SK-N-SH (cell line): ENCODE measurements at regions not wholly inside any gene's neighbourhood (a gene's known extent, or its start where the extent isn't known, plus 50 kb on each side); places are given as distances from the start of the nearest gene placed in this dataset.

Source experiments
- CTCF ChIA-PET: fragments of 300-600, 350-600 bp; formaldehyde crosslinking; extraction: SDS; loops from one replicate; lab custom pipeline; 2021; lab: Yijun Ruan, JAX
- POLR2A ChIA-PET: fragments of 350-600 bp; sonication (Branson Sonifier 250); formaldehyde crosslinking; extraction: SDS; loops from one replicate; lab custom pipeline; 2020; ENCODE audit warnings: antibody characterized with exemption, inconsistent platforms; lab: Yijun Ruan, JAX
- DNase-seq: peaks from one replicate; pipeline ENCODE4 v3.0.0; 2012
- H2AFZ ChIP-seq: fragments of 200-600 bp; sonication (generic); 2 replicates; pipeline ENCODE4 v1.8.1; 2016; ENCODE audit warnings: antibody characterized with exemption, mild to moderate bottlenecking, low read depth
- H3F3A ChIP-seq: fragments of 200-600 bp; sonication (generic); replicated peaks from 2 replicates; pipeline ENCODE3; 2016; ENCODE audit warnings: antibody characterized with exemption, mild to moderate bottlenecking; ENCODE audit not compliant: insufficient read depth
- H3K27ac ChIP-seq, 2 experiments: fragments of 200-500 bp in 1 of 2; fragments of 200-600 bp in 1 of 2; sonication (Bioruptor generic) in 1 of 2; sonication (generic), shearing (Covaris generic) in 1 of 2; 2 replicates each; pipeline versions ENCODE4 v1.5.1 to v1.6.1; 2014 to 2016; ENCODE audit warnings: low read depth in 2 of 2, inconsistent platforms in 1 of 2, low read length in 1 of 2, mild to moderate bottlenecking in 1 of 2, mixed read lengths in 1 of 2
- H3K27me3 ChIP-seq: fragments of 200-600 bp; sonication (generic), shearing (Covaris generic); 2 replicates; pipeline ENCODE4 v1.6.1; 2016; ENCODE audit warnings: mixed run types; ENCODE audit not compliant: insufficient read depth
- H3K36me3 ChIP-seq, 2 experiments: fragments of 200-500 bp in 1 of 2; fragments of 200-600 bp in 1 of 2; sonication (Bioruptor generic) in 1 of 2; sonication (generic) in 1 of 2; replicated peaks in 1 of 2; 2 replicates each; pipeline versions ENCODE3 to v1.5.1; 2014 to 2016; ENCODE audit warnings: low read length in 1 of 2, mild to moderate bottlenecking in 1 of 2; ENCODE audit not compliant: insufficient read depth in 2 of 2, control insufficient read depth in 1 of 2
- H3K4me1 ChIP-seq, 2 experiments: fragments of 200-500 bp in 1 of 2; fragments of 200-600 bp in 1 of 2; sonication (Bioruptor generic) in 1 of 2; sonication (generic), shearing (Covaris generic) in 1 of 2; 2 replicates each; pipeline versions ENCODE4 v1.5.1 to v1.6.1; 2014 to 2016; ENCODE audit warnings: low read depth in 1 of 2, low read length in 1 of 2, mixed run types in 1 of 2; ENCODE audit not compliant: insufficient read depth in 2 of 2, control insufficient read depth in 1 of 2
- H3K4me2 ChIP-seq: fragments of 200-600 bp; sonication (generic), shearing (Covaris generic); 2 replicates; pipeline ENCODE4 v1.6.1; 2017; ENCODE audit warnings: mixed run types
- H3K4me3 ChIP-seq, 2 experiments: fragments of 200-500 bp in 1 of 2; fragments of 200-600 bp in 1 of 2; sonication (Bioruptor generic) in 1 of 2; sonication (generic), shearing (Covaris generic) in 1 of 2; 2 replicates each; pipeline versions ENCODE4 v1.5.1 to v1.8.1; 2014 to 2016; ENCODE audit warnings: low read depth in 2 of 2, inconsistent platforms in 1 of 2, low read length in 1 of 2, mild to moderate bottlenecking in 1 of 2, mixed read lengths in 1 of 2, moderate library complexity in 1 of 2
- H3K79me2 ChIP-seq: fragments of 200-600 bp; sonication (generic); 2 replicates; pipeline ENCODE4 v1.8.1; 2017; ENCODE audit warnings: mild to moderate bottlenecking; ENCODE audit not compliant: insufficient read depth
- H3K9ac ChIP-seq: fragments of 200-600 bp; sonication (generic); 2 replicates; pipeline ENCODE4 v1.6.1; 2017; ENCODE audit warnings: mixed run types
- H3K9me2 ChIP-seq: fragments of 200-600 bp; sonication (generic); 2 replicates; pipeline ENCODE4 v1.6.1; 2017; ENCODE audit warnings: mixed run types
- H3K9me3 ChIP-seq: fragments of 200-600 bp; sonication (generic); 2 replicates; pipeline ENCODE4 v1.6.1; 2017; ENCODE audit warnings: mixed run types, mild to moderate bottlenecking, moderate library complexity
- H4K20me1 ChIP-seq: fragments of 200-600 bp; sonication (generic); 2 replicates; pipeline ENCODE4 v1.6.1; 2017; ENCODE audit warnings: mild to moderate bottlenecking, mixed run types; ENCODE audit not compliant: insufficient read depth
- CHD2 ChIP-seq: fragments of 150-350 bp; IDR thresholded peaks from 2 replicates; pipeline ENCODE4 v1.6.1; 2018; ENCODE audit warnings: low read length; ENCODE audit not compliant: partially characterized antibody
- EZH2phosphoT487 ChIP-seq: fragments of 200-600 bp; sonication (generic); IDR thresholded peaks from 2 replicates; pipeline ENCODE4 v1.6.1; 2017; ENCODE audit warnings: low read depth, mixed run types, mild to moderate bottlenecking, antibody characterized with exemption, moderate library complexity, borderline replicate concordance
- GABPA ChIP-seq: IDR thresholded peaks from 2 replicates; pipeline ENCODE4 v1.4.0; 2012; ENCODE audit warnings: low read depth, mild to moderate bottlenecking
- GATA2 ChIP-seq: sonication (generic); formaldehyde crosslinking; IDR thresholded peaks from 2 replicates; pipeline ENCODE4 v1.5.0; 2020; ENCODE audit warnings: mild to moderate bottlenecking, missing genetic modification reagents
- NFIC ChIP-seq: IDR thresholded peaks from 2 replicates; pipeline ENCODE4 v1.4.0; 2012; ENCODE audit warnings: borderline replicate concordance
- RAD21 ChIP-seq: IDR thresholded peaks from 2 replicates; pipeline ENCODE4 v1.6.1; 2012; ENCODE audit warnings: mild to moderate bottlenecking, low read length
- RCOR1 ChIP-seq: fragments of 150-350 bp; IDR thresholded peaks from 2 replicates; pipeline ENCODE4 v1.6.1; 2017; ENCODE audit warnings: antibody characterized with exemption, low read length
- SMC3 ChIP-seq: IDR thresholded peaks from 2 replicates; pipeline ENCODE4 v1.6.1; 2012; ENCODE audit warnings: low read depth, low read length, improper control_type of control experiment
- TAF1 ChIP-seq: IDR thresholded peaks from 2 replicates; pipeline ENCODE4 v1.6.1; 2012; ENCODE audit warnings: low read depth, mild to moderate bottlenecking, low read length, moderate library complexity, borderline replicate concordance
- TCF12 ChIP-seq: IDR thresholded peaks from 2 replicates; pipeline ENCODE4 v1.4.0; 2012
- TEAD4 ChIP-seq: IDR thresholded peaks from 2 replicates; pipeline ENCODE4 v1.4.0; 2012; ENCODE audit warnings: mild to moderate bottlenecking, borderline replicate concordance; ENCODE audit not compliant: insufficient read depth
- USF2 ChIP-seq: fragments of 150-350 bp; IDR thresholded peaks from 2 replicates; pipeline ENCODE4 v1.6.1; 2017; ENCODE audit warnings: antibody characterized with exemption, low read length, low read depth, borderline replicate concordance
- YY1 ChIP-seq: IDR thresholded peaks from 2 replicates; pipeline ENCODE4 v1.4.0; 2012; ENCODE audit warnings: low read depth, mild to moderate bottlenecking
- WGBS: methylation state at CpG from one replicate; pipeline ENCODE4 v1.1.6; 2017; ENCODE audit warnings: low lambda C conversion rate; 5-methylcytosine and 5-hydroxymethylcytosine counted together

- no peak for TF ChIP-seq SMC3
- TF ChIP-seq EZH2phosphoT487 = no peak
- TF ChIP-seq TEAD4 = no peak
- TF ChIP-seq GATA2 = no peak
- TF ChIP-seq USF2 = no peak
- no peak for TF ChIP-seq RAD21
- TF ChIP-seq YY1 = no peak
- TF ChIP-seq RCOR1 = no peak
- TF ChIP-seq NFIC = no peak
- no peak for TF ChIP-seq TCF12
- TF ChIP-seq CHD2 = no peak
- TF ChIP-seq TAF1 = no peak
- TF ChIP-seq, all 33 proteins: peak for 0
- Histone ChIP-seq H3K9ac (no peak overlapping the region), H3F3A (no peaks in the 10 kb centered on the region), H3K27ac (no peak overlapping the region), H3K4me2 (no peak overlapping the region), H3K4me1 (no peaks in the 10 kb centered on the region), H3K36me3 (no peaks in the 10 kb centered on the region), H3K27me3 (no peaks in the 10 kb centered on the region), H3K9me3 (no peaks in the 10 kb centered on the region), H4K20me1 (no peaks in the 10 kb centered on the region), H3K4me3 (no peak overlapping the region), H3K79me2 (no peaks in the 10 kb centered on the region), H2AFZ (no peak overlapping the region), H3K9me2 (no peaks in the 10 kb centered on the region)
- WGBS = 19% methylated on average over 13 of the region's 13 CpGs
- ChIA-PET POLR2A (no interaction called here), CTCF (no interaction called here)
- DNase-seq = no peak
Measured at GRCh38 chr7:153286763-153287162, 527.2 kb downstream of the ACTR3B start.

GRCh38 chr7:153290066-153290465, 530.5 kb downstream of the ACTR3B start:
- H3K4me3 ChIP-seq = no peak overlapping the region
- H3K4me2 ChIP-seq = no peak overlapping the region
- H2AFZ ChIP-seq = no peak overlapping the region
- H3K27me3 ChIP-seq = no peaks in the 10 kb centered on the region
- DNase-seq = no peak
- H3K79me2 ChIP-seq = no peaks in the 10 kb centered on the region
- H3K27ac ChIP-seq = no peak overlapping the region
- H3K9ac ChIP-seq = no peak overlapping the region
- no peaks in the 10 kb centered on the region; the same call in 1 of the 2 replicates for H3K9me3 ChIP-seq
- H3K36me3 ChIP-seq = no peaks in the 10 kb centered on the region
- H4K20me1 ChIP-seq = no peaks in the 10 kb centered on the region
- no peak for TF ChIP-seq GABPA
- no peaks in the 10 kb centered on the region for H3F3A ChIP-seq
- ChIA-PET CTCF (no interaction called here), POLR2A (no interaction called here)
- 12% methylated on average over 4 of the region's 4 CpGs for WGBS
- H3K9me2 ChIP-seq = no peaks in the 10 kb centered on the region
- H3K4me1 ChIP-seq = no peaks in the 10 kb centered on the region

DNA sequence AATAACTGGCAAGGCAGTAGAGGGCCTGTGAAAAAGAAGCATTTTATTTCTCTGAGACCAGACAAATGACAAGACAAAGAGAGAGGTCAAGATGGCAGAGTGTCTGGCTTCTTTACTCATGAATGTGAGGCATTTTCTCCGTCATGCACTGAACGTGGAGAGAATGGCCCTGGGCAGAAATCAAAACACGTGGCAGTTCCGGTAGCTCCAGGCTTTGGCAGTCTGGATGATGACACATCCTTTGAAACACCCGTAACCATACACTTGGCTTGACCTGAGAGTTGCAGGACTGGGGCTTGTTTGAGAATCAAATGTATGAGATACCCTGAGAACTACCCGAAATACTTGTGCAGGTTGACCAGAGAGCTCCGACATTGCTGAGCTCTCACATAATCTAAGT, 537.6 kb downstream of the ACTR3B start:
- CTCF ChIA-PET = no interaction called here
- H3K27ac ChIP-seq = no peak overlapping the region
- no peaks in the 10 kb centered on the region for H3K27me3 ChIP-seq
- H3K4me2 ChIP-seq = no peak overlapping the region
- WGBS = 7% methylated on average over 7 of the region's 7 CpGs
- POLR2A ChIA-PET = no interaction called here
- no peaks in the 10 kb centered on the region for H3K36me3 ChIP-seq
- H3F3A ChIP-seq = no peaks in the 10 kb centered on the region
- H3K4me3 ChIP-seq = no peak overlapping the region
- no peaks in the 10 kb centered on the region for H3K4me1 ChIP-seq
- DNase-seq = no peak
- H2AFZ ChIP-seq = no peak overlapping the region
- no peaks in the 10 kb centered on the region for H4K20me1 ChIP-seq
- H3K9me3 ChIP-seq = peaks cover 4% of the 10 kb centered on the region; the same call in 1 of the 2 replicates
- no peak overlapping the region for H3K9ac ChIP-seq
- no peak for TF ChIP-seq TEAD4
- H3K79me2 ChIP-seq = no peaks in the 10 kb centered on the region
- no peaks in the 10 kb centered on the region for H3K9me2 ChIP-seq
